ENCODE measurements at regions not wholly inside any gene's neighbourhood (a gene's known extent, or its start where the extent isn't known, plus 50 kb on each side); places are given as distances from the start of the nearest gene placed in this dataset.
"Not testable (repeated sequence)": the region's sequence is repeated elsewhere in the genome, so short reads cannot be mapped to it uniquely, and the experiment has no call there.

GRCh38 chr6:11888727-11889126 is 110.1 kb upstream of the ADTRP start:
- DNase-seq: no peak

GRCh38 chr6:11885159-11885558 is 106.6 kb upstream of the ADTRP start:
- no peak for DNase-seq

DNA sequence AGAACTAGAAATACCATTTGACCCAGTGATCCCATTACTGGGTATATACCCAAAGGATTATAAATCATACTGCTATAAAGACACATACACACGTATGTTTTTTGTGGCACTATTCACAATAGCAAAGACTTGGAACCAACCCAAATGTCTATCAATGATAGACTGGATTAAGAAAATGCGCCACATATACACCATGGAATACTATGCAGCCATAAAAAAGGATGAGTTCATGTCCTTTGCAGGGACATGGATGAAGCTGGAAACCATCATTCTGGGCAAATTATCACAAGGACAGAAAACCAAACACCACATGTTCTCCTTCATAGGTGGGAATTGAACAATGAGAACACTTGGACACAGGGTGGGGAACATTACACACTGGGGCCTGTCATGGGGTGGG is 104.9 kb upstream of the ADTRP start:
- DNase-seq: not testable (repeated sequence)

DNA sequence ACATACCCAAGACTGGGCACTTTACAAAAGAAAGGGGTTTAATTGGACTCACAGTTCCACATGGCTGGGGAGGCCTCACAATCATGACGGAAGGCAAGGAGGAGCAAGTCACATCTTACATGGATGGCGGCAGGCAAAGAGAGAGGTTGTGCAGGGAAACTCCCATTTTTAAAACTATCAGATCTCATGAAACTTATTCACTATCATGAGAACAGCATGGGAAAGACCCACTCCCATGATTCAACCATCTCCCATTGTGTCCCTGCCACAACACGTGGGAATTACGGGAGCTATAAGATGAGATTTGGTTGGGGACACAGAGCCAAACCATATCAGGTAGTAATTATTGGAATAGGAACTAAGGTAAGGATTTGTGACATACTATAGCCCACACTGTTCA is 101.6 kb upstream of the ADTRP start:
- DNase-seq: not testable (repeated sequence)

DNA sequence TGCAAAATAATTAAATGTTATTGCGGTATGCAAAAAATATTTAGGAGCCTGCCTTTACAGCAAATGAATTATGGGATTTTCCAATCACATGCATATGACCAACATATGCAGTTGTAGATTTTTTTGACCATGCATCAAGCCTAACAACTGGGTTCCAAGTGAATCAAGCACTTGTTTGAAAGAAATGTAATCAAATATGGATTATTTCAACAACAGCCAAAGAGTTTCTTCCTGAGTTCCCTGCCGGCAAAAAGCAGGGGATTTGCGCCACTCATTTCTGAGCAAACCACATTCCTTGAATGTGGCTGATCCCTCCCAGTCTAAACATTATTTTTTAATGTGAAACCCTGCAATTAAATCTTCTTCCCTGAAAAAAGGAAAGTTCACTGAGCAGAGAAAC is 100.1 kb upstream of the ADTRP start:
- DNase-seq: no peak

- DNase-seq: no peak
Measured at GRCh38 chr6:11878029-11878428, 99.4 kb upstream of the ADTRP start.

- DNase-seq: no peak
Measured at GRCh38 chr6:11876934-11877433, 98.4 kb upstream of the ADTRP start.

DNA sequence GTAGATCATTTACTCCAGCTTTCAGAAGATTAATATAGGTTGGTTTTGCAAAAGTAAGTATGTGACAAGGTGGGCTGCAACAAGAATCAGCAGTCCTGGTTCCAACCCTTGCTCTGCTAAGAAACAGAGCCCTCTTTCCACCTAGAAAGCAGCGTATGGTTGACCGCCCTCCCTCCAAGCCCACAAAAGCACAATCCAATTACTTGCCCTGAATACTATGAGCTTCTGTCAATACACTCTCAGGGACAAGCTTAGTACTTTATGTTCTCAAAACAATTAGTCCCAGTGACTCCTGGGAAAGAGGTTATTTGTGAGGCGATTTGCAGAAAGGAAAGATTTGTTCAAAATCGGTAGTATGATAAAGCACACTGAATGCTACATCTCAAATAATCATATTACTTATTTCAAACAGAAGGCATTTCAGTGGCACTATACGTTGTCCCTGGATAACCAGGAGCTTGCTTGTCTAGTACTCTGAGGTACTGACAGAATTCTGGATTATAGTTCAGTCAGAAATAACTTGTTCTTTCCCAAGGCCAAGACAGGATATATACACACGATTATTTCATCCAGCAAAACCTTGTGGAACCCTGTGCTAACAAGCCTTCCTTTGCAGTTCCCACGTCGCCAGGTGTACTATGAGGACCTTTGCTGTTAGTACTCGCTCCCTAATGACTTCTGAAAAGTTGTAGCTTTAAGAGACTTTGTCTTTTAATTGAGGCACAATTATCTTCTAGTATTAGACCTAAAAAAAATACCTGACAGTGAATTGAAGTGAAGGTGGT is 96.9 kb upstream of the ADTRP start:
- DNase-seq: no peak

DNA sequence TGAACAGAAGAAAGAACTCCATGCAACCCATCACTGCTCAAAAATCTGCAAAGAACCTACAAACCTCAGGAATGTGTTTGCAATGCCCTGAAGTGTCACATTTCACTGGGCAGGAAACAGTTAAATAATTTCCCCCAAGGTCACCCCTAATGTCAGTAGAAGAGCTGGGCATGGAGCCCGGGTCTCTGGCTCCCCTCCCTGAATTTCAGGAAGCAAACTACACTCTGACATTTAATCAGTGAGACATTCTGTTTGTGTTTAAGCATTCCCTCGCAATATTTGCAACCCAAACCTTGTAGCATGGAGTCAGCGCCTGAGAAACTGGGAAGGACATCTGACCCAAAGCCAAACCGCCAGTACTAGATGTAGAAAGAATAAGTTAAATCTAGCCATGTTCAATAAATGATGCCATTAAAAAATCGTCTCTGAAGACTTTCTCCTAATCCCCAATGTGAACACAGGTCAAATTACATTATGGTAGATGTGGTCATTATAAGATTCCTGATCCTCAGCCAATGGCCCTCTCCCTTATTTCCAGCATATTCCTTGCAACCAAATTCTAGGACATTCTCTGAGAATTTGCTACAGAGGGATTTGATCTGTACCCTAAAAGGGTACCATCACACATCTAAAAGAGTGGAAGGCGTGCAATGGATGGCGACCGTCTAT is 91.2 kb upstream of the ADTRP start:
- peak; percentile 67 for DNase-seq

DNA sequence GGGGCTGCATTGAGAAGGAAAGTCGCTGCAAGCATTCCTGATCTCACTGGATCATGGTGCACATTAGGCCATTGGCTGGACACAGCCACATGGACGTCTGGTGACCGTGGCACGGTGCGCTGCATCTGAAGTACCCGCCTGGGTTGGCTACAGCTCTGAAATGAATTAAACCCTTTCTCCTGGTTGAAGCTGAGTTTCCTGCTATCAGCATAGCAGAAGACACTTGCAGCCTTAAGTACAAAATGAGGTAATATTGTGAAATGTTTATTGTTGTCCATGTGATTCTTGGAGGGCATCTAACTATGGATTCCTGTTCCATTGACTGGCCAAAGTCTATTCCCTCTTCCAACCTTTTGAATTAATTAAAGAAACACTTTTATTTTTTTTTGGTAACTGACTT is 89.8 kb upstream of the ADTRP start:
- no peak for DNase-seq

DNA sequence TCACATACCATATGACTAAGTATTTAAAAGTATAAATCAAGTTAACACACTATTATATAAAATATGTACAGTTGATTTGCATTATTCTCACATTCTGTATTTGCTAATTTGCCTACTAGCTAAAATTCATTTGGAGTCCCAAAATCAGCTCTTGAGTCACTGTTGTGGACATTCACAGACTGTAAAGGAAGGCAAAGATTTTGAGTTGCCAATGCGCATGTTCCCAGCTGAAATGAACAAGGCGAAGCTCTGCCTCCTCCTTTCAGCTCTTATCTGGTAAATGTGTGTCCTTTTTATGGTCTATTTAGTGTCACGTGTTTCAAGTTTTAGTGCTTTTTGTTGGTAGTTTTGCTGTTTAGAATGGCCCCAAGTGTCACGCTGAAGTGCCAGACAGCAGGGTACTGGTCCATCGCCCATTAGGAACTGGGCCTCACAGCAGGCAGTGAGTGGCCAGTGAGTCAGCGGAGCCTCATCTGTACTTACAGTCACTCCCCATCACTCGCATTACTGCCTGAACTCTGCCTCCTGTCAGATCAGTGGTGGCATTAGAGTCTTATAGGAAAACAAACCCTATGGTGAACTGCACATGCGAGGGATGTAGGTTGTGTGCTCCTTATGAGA is 87.2 kb upstream of the ADTRP start:
- no peak for DNase-seq

GRCh38 chr6:11858439-11858838 is 79.8 kb upstream of the ADTRP start:
- no peak for DNase-seq

DNA sequence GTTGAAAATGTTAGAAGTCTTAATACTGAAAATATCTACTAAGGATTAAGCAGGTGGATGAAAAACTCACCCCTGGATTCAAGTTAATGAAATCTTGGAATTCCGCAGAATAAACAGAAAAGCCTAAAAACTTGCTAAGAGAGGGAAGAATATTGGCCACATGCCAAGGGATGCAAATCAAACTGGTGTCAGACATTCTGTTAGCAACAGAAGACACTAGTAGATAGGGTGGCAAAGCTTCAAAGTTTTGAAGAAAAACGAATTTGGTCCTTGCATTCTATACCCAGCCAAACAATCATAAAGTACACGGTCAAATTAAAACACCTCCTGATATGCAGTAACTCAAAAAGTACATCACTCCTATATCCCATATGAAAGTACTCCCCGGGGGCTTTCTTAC is 77.1 kb upstream of the ADTRP start:
- DNase-seq: no peak

DNA sequence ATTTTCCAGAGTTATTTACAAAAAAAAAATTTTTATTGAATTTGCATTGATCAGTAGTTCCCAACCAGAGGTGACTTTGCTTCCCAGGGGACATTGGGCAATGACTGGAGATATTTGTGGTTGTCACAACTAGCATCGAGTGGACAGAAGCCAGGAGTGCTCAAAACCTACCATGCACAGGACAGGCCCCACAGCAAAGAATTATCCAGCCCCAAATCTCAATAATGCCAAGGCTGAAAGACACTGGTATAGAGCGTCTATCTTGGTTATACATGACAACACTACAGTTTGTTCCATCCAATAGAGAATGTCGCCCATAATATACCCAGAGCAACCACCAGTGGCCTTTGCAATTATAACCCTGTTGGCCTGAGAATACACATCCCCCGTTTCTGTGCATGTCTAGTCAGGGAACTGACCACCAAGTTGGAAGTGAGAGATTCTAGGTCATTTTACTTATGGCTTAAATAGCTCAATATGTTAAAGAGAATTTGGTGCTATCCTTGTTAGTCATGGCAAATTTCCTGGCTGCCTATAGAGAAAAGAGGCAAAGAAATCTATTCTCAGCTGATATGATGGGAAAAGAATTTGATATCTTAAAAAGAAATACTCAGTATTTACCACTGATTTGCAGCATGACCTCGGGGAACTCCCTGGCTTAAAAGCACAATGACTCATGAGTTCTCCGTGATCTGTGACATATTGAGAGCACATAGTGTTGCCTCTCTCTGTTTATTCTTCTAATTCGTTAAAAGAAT is 76.0 kb upstream of the ADTRP start:
- DNase-seq: no peak

DNA sequence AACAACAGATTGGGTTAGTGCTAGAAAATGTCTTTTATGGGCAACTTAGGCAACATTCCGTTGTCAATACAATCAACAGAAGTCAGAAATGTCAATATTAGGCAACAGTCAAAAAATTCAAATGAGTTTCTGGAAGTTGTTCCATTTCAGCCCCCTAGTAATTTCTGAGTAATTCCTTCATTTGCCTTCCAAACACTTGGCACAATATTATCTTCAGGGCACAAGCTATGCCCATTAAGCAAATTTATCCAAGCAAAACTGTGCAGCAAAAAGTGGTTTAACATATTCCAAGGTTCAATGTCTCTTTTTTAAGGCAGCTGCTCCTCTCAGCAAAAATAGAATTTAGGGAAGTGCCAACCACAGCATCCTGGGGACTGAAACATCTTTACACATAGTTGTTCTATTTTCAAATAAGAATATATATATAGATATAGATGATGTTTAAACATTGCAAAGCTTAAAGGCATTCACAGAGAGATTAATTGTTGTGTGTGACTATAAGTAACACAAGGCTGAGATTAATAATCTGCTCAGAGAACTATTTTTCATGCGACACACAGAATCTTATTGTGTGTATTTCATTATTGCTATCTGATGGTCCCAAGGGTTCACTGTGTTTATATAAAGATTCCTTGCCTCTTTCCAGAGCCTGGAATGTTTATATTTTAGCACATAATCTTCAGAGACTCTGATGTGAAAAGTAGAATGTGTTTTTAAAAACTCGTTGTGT is 75.2 kb upstream of the ADTRP start:
- DNase-seq: no peak

DNA sequence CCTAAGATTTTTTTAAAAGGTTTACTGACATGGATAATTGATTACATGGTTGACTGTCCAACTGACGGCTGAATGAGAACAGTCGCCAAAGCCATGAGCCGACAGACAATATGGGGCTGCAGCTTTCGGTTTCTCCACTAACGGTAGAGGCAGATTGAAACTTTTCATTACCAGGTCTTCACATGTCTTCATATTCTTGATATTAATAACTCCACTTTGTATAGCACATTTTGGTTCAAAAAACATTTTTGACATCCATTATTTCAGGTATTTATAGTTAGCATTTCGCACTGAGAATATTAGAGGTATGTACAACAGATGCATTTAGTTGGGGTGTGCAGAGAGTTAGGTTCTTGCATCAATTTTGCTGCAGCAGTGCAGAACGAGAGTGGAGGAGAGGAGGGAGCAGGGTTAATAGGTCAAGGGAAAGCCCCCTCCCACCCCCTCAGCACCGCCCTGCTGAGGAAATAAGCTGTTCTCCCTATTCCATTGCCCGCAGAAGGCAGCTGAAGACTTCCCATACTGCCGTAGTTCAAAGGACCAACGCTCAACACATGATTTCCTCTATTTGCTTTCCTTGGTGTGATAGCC is 73.6 kb upstream of the ADTRP start:
- no peak for DNase-seq

- no peak for DNase-seq
Measured at GRCh38 chr6:11851387-11851786, 72.8 kb upstream of the ADTRP start.

- DNase-seq: no peak
Measured at GRCh38 chr6:11848852-11849731, 70.5 kb upstream of the ADTRP start.

- no peak for DNase-seq
Measured at GRCh38 chr6:11848346-11848651, 69.7 kb upstream of the ADTRP start.

DNA sequence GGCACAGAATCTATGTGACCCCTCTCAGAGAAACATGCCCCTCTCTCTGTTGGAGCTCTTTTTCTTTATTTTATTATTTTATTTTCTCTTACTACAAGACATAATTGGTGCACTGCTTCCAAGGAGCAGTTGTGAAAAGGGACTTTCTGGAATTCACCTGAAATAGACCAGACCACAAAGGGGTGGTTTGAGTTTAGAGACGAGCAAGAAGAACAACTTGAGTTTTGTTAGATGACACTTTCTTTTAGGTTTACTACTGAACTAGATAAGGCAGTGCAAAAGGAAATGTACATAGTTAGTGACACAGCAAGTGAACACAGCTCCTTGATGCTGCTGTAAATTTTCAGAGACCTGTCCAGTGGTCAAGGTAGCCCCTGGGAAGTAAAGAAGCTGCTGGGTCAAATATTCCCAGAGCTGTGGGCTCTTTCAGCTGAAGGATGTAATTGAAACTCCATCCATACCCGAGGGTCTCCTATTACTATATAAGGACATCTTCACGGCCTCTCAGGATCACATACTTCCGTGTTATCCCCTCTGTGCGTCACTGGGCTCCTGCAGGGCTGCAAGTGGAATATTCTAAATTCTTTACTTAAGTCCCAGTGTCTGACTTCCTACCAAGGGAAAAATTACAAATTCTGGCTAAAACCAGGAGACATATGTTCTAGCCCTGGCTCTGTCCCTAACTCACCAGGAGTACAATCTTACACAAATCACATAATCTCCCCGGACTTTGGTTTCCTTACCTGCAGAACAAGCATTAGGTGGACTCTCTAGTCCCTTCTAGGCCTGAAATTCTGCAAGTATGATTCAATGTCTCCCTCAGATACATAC is 69.1 kb upstream of the ADTRP start:
- DNase-seq: no peak
